A673 (cell line): ENCODE measurements at regions not wholly inside any gene's neighbourhood (a gene's known extent, or its start where the extent isn't known, plus 50 kb on each side); places are given as distances from the start of the nearest gene placed in this dataset.

ENCODE experiments used
- EZH2 ChIP-seq: fragments of 200-600 bp; sonication (generic); IDR thresholded peaks from 2 replicates; pipeline ENCODE4 v1.6.1; 2017; ENCODE audit warnings: borderline replicate concordance, low read depth, mild to moderate bottlenecking, mixed read lengths, antibody characterized with exemption, low read length; ENCODE audit not compliant: poor library complexity, severe bottlenecking
- TF ChIP-seq, protein P1 (sequence below): fragments of 300-800, 200-600 bp; sonication (generic); conservative IDR thresholded peaks from 2 replicates; pipeline ENCODE4 v1.5.1; 2017; ENCODE audit warnings: low read depth, mild to moderate bottlenecking, antibody characterized with exemption, low read length, moderate library complexity, mixed read lengths

DNA sequence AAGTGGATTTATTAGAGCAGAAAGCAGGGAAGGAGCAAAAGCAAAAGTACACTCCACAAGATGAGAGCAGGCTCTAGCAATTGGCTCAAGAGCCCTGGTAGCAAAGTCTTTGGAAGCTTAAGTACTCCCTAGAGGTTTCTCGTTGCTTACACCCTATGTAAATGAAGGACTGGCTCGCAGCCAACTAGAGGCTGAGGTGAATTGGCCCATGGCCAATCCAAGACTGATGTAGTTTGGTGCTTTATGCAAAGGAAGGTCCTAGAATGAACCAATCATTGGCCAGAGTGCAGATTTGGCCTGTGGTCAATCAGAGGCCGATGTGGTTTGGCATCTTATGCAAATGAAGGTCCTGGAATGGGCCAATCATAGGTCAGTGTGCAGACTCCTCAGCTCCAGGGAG lies 191.3 kb upstream of the ARID1B start:
- no peak for TF ChIP-seq EZH2
- TF ChIP-seq, protein P1, sequence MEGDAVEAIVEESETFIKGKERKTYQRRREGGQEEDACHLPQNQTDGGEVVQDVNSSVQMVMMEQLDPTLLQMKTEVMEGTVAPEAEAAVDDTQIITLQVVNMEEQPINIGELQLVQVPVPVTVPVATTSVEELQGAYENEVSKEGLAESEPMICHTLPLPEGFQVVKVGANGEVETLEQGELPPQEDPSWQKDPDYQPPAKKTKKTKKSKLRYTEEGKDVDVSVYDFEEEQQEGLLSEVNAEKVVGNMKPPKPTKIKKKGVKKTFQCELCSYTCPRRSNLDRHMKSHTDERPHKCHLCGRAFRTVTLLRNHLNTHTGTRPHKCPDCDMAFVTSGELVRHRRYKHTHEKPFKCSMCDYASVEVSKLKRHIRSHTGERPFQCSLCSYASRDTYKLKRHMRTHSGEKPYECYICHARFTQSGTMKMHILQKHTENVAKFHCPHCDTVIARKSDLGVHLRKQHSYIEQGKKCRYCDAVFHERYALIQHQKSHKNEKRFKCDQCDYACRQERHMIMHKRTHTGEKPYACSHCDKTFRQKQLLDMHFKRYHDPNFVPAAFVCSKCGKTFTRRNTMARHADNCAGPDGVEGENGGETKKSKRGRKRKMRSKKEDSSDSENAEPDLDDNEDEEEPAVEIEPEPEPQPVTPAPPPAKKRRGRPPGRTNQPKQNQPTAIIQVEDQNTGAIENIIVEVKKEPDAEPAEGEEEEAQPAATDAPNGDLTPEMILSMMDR: no peak
